NCI-H2227 treated with DMSO at 0.1 percent for 48 hours (cell line): ENCODE measurements at regions not wholly inside any gene's neighbourhood (a gene's known extent, or its start where the extent isn't known, plus 50 kb on each side); places are given as distances from the start of the nearest gene placed in this dataset.

Experiments used
- DNase-seq: peaks from one replicate; lab custom pipeline; 2025; lab: John Stamatoyannopoulos, UW

DNA sequence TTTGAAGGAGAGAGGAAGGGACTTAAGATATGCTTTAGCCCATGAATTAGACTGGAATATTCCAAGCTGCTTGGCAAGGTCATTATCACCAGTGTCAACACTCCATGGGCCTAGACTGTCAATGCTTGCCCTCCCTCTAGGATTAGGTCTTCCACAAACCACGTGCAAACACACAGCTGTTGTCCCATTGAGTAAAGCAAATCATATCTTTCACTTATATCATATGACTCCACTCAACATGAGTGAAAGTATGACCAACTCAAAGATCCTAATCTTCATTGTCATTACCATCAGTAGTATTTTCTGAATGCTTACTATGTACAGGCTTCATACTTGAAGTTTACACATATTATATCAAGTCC, 57.0 kb upstream of the GRAMD2B start:
- no peak for DNase-seq

DNA sequence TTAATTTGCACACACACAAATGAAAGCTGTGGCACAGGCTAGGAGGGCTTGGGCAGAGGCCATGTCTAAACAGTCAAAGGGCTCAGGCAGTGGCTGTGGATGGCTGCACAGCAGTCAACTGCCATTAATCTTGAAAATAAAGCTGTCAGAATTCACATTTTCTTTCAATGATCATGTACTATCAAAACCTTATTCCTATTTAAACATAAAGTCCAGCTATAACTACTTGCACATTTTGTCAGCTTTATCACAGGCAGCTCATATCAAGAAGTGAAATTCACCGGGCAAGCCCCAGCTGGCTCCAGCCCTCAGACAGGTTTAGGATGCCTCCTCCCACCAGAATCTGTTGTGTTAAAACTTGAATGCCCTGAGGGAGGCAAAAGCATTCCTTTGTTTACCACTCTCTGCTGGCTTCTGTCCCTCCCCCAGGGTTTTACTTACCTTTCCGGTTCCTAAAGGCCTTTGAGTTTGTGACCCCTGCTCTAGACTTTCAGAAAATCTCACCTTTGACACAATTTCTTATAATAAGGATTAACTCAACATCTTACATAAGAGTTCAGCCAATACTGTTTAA, 54.9 kb upstream of the GRAMD2B start:
- no peak for DNase-seq

DNA sequence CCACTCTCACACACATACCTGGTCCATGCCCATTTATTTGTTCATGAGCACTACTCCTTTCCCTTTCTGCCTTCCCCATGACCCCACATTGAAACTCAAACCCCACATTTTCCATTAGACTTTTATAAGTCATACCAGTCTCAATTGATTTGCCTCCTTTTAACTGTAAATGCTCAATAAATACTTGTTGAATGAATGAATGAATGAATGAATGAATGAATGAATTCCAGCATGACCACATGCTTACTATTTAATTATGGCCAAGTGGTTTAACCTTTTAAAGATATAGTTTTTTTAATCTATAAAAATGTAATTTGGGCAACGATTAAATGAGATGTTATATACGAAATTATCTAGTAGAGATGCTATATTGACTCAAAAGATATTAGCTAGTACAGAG, 54.1 kb upstream of the GRAMD2B start:
- no peak for DNase-seq

DNA sequence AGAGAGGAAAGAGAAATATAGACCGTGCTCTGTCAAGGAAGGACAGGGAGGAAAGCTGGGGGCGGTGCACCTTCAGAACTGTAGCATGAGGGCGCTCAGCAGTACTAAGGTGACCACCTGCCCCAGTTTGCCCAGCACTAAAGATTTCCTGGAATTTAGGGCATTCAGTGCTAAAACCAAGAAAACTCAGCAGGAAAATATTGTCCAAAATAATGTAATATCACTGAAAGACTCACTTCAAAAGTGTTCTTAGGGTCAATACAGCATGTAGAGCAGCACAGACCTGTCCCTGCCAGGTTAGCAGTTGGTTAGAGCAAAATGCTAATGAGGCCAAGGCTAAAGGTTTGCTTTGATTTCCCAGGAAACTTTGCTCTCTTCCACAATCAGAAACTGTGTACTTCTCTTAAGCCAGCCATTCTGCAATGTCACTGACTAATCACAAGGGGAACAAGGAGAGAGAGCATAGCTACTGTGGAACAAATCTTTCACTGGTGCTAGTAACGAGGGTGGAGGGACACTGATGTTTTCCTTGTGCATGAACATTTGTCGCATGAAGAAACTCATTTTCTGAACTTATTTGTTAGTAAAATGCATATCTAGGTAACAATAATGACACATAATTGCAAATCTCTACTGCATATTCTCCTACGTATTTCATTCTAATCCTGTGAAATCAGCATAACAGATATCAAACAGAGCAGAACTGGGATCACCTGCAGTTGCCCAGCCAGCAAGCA, 53.0 kb upstream of the GRAMD2B start:
- DNase-seq, result no peak

DNA sequence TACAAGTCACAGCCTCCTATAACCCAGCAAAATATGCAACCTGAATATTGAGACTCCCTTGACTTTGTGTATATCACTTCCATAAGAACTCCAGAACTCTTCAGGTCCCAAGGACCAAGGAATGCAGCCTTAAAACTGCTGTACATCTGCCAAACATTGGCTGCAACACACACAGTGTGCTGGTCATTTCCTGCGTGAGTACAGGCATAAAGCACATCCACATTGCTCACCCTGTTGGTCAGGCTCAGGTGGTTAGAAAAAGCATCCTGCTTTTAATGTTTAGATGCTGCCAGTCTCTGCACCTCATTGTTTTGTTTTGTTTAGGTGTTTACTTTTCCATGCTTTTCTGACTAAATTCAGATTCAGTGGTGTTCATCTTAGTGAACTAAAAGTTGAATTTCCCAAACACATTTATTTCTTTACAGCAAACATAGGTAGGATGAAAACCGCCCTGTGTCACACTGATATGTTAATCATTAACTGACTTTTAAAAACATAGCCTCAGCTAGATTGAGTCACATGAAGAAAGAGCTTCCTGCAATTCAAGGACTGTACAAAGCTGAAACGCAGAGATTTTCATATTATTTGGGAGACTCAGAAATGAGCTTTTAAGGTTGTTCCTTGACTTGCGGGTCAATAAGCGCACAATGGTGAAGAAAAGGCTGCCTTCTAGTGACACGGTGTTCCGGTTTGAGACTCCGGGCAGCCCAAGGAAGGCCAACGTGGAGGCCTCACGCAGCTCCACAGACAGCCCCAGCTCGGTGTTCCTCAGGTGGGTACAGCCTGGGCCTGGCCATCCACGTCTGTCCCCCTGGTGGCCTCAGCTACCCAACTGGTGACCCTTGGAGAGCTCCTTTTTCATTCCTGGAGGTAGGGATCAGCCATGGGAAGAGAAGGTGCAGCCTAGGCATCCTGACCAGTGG, 52.2 kb upstream of the GRAMD2B start:
- no peak for DNase-seq

DNA sequence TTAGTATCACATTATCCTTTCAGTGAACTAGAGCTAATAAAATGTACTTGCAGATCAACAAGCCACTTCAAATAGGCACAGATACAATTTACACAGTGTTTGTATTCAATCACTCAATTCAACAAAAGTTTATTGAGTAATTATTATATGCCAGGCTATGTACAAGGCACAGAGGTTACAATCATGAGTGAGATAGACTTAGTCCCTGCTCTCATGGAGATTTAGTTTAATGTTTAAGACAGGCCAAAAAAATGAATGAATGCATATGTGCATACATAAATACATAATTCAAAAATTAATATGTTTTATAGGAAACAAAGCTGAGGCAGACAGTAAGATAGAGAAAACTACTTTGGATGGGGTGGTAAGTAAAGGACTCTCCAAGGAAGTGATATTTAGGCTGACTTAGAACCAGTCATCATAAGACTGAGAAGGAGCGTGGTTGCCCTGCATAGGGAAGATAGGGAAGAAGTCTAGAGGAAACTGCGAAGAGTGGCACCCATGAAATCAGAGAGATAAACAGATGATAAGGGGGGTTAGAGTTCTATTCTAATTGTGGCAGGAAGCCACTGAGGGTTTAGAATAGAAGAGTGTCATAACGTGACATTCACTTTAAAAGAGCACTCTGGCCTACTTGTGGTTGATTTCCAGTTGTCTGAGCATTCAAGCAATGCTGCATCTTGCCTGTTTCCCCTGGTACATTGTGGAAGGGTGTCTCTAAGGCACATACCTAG, 49.7 kb upstream of the GRAMD2B start:
- DNase-seq, result no peak
